ENCODE measurements at regions not wholly inside any gene's neighbourhood (a gene's known extent, or its start where the extent isn't known, plus 50 kb on each side); places are given as distances from the start of the nearest gene placed in this dataset.

DNA sequence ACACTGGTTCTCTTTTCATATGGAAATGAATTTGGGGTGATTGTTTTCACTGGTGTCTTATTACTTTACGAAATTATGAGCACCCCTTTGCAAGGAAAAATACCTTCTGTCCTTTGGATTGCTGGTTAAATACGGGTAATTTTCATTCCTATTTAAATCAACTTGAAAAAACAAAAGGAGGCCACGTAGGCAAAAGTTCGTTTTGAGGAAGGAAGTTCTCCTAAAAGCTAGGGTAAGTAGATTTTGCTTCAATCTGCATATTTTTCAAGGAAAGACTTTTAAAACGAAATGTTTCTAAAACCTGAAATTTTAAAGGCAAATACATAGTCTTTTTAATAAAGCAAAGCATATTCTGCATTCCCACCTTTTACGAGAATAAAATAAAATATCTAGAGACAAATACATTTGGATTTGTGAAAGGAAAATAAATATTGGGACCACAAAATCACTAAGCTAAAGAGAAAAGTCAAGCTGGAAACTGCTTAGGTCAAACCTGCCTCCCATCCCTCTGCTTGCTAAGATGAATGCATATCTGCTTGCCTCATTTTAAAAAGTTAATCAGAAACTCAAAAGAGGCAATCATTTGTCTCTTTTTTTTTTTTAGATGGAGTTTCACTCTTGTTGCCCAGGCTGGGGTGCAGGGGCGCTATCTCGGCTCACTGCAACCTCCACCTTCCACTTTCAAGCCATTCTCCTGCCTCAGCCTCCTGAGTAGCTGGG is 70.9 kb upstream of the ETS2 start:
- no peaks in the 10 kb centered on the region for H3K27me3 ChIP-seq (ENCODE audit: control insufficient read depth in 4 of 4, insufficient read depth in 4 of 4, low read length in 3 of 4)
- WGBS: 64% methylated on average over 8 of the region's 8 CpGs
- peak overlapping the region in 1 of 2 donors; percentile 3 for H3K9ac ChIP-seq (ENCODE audit: low read depth in 1 of 2, low read length in 2 of 2)
- H3K4me3 ChIP-seq (ENCODE audit: low read depth in 1 of 3, low read length in 3 of 3): no peak overlapping the region
- no peak for DNase-seq (ENCODE audit: low spot score)
- TF ChIP-seq FOXA2 (IDR thresholded peaks at IDR 0.05) (no peak), RAD21 (IDR thresholded peaks at IDR 0.05) (no peak), TAF1 (conservative IDR thresholded peaks at IDR 0.05) (no peak), RXRA (IDR thresholded peaks at IDR 0.05) (no peak), FOXA1 (IDR thresholded peaks at IDR 0.05) (no peak), YY1 (IDR thresholded peaks at IDR 0.05) (no peak), HNF4A (conservative IDR thresholded peaks at IDR 0.05) (no peak), NR2F2 (IDR thresholded peaks at IDR 0.05) (no peak), REST (IDR thresholded peaks at IDR 0.05) (no peak), HNF4G (IDR thresholded peaks at IDR 0.05) (no peak), GABPA (IDR thresholded peaks at IDR 0.05 in 1 of 2, conservative IDR thresholded peaks at IDR 0.05 in 1 of 2) (no peak)
- TF ChIP-seq, protein P1, sequence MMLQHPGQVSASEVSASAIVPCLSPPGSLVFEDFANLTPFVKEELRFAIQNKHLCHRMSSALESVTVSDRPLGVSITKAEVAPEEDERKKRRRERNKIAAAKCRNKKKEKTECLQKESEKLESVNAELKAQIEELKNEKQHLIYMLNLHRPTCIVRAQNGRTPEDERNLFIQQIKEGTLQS (IDR thresholded peaks at IDR 0.05): no peak
- TF ChIP-seq, protein P2, sequence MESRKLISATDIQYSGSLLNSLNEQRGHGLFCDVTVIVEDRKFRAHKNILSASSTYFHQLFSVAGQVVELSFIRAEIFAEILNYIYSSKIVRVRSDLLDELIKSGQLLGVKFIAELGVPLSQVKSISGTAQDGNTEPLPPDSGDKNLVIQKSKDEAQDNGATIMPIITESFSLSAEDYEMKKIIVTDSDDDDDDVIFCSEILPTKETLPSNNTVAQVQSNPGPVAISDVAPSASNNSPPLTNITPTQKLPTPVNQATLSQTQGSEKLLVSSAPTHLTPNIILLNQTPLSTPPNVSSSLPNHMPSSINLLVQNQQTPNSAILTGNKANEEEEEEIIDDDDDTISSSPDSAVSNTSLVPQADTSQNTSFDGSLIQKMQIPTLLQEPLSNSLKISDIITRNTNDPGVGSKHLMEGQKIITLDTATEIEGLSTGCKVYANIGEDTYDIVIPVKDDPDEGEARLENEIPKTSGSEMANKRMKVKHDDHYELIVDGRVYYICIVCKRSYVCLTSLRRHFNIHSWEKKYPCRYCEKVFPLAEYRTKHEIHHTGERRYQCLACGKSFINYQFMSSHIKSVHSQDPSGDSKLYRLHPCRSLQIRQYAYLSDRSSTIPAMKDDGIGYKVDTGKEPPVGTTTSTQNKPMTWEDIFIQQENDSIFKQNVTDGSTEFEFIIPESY (IDR thresholded peaks at IDR 0.05): no peak
- H3K9me3 ChIP-seq (ENCODE audit: control insufficient read depth in 4 of 4, low read length in 3 of 4): no peaks in the 10 kb centered on the region
- peaks cover 0 to 4% (median 3%) of the 10 kb centered on the region in 4 donors for H3K4me1 ChIP-seq (ENCODE audit: control insufficient read depth in 4 of 4, insufficient read depth in 4 of 4, low read length in 3 of 4)
- no peaks in the 10 kb centered on the region for H3K36me3 ChIP-seq (ENCODE audit: control insufficient read depth in 4 of 4, insufficient read depth in 3 of 4, low read depth in 1 of 4, low read length in 3 of 4)
- H3K27ac ChIP-seq (ENCODE audit: low read depth in 1 of 2, low read length in 2 of 2): peak overlapping the region in 1 of 2 donors; percentile 2

DNA sequence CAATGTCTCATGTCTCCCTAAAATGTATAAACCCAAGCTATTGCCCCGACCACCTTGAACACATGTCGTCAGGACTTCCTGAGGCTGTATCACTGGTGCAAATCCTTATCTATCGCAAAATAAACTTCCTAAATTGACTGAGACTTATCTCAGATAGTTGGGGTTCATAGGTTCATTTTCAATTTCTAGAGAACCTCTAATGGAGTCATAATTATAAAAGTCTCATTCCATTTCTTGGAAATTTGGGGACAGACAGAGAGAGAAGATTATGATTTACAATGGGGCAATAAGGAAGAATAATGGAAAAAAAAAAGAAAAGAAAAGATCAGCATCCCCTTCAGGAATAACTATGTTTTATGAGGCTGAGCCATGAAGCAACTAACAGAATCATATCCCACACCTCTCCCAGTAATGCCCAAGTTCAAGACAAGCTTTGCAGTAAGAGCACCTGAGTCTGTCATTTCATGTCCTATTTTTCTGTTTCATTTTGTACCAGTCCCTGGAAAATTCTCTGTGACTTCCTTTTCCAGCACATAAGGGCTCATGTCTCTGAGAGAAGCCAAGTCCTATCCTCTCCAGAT is 70.0 kb upstream of the ETS2 start:
- no peak overlapping the region for H3K27ac ChIP-seq (ENCODE audit: low read depth in 1 of 2, low read length in 2 of 2)
- no peak for DNase-seq (ENCODE audit: low spot score)
- 72% methylated on average over 3 of the region's 3 CpGs for WGBS
- H3K36me3 ChIP-seq (ENCODE audit: control insufficient read depth in 4 of 4, insufficient read depth in 3 of 4, low read depth in 1 of 4, low read length in 3 of 4): no peaks in the 10 kb centered on the region
- no peak overlapping the region for H3K4me3 ChIP-seq (ENCODE audit: low read depth in 1 of 3, low read length in 3 of 3)
- no peaks in the 10 kb centered on the region for H3K27me3 ChIP-seq (ENCODE audit: control insufficient read depth in 4 of 4, insufficient read depth in 4 of 4, low read length in 3 of 4)
- peaks cover 0 to 6% (median 3%) of the 10 kb centered on the region in 4 donors for H3K4me1 ChIP-seq (ENCODE audit: control insufficient read depth in 4 of 4, insufficient read depth in 4 of 4, low read length in 3 of 4)
- H3K9me3 ChIP-seq (ENCODE audit: control insufficient read depth in 4 of 4, low read length in 3 of 4): no peaks in the 10 kb centered on the region
- H3K9ac ChIP-seq (ENCODE audit: low read depth in 1 of 2, low read length in 2 of 2): no peak overlapping the region
- no peak for TF ChIP-seq YY1 (IDR thresholded peaks at IDR 0.05)
- no peak for TF ChIP-seq RAD21 (IDR thresholded peaks at IDR 0.05)
- TF ChIP-seq, protein P2 (IDR thresholded peaks at IDR 0.05): no peak
- TF ChIP-seq HNF4A (conservative IDR thresholded peaks at IDR 0.05): no peak
- no peak for TF ChIP-seq NR2F2 (IDR thresholded peaks at IDR 0.05)
- TF ChIP-seq CTCF (IDR thresholded peaks at IDR 0.05; ENCODE audit: low read depth, low read length, missing input control): no peak
- TF ChIP-seq REST (IDR thresholded peaks at IDR 0.05): no peak
- no peak for TF ChIP-seq EGR1 (IDR thresholded peaks at IDR 0.05; ENCODE audit: low read depth in 2 of 2)
- TF ChIP-seq FOXA1 (IDR thresholded peaks at IDR 0.05): no peak
- no peak for TF ChIP-seq TAF1 (conservative IDR thresholded peaks at IDR 0.05)
- no peak for TF ChIP-seq HNF4G (IDR thresholded peaks at IDR 0.05)
- TF ChIP-seq JUND (IDR thresholded peaks at IDR 0.05): no peak
- no peak for TF ChIP-seq RXRA (IDR thresholded peaks at IDR 0.05)

Measured in liver (tissue), 8 donors.